DMS153 treated with DMSO at 0.1 percent for 48 hours (cell line): ENCODE measurements at regions not wholly inside any gene's neighbourhood (a gene's known extent, or its start where the extent isn't known, plus 50 kb on each side); places are given as distances from the start of the nearest gene placed in this dataset.

Experiments used
- DNase-seq: peaks from one replicate; lab custom pipeline; 2025; ENCODE audit not compliant: unreplicated experiment; lab: John Stamatoyannopoulos, UW

- no peak for DNase-seq
Measured at GRCh38 chr1:4351453-4351852, 303.0 kb upstream of the AJAP1 start.

- no peak for DNase-seq
Measured at GRCh38 chr1:4353090-4353856, 301.1 kb upstream of the AJAP1 start.

GRCh38 chr1:4355839-4356238 lies 298.6 kb upstream of the AJAP1 start:
- DNase-seq, result no peak

GRCh38 chr1:4362314-4363044 lies 291.9 kb upstream of the AJAP1 start:
- no peak for DNase-seq

GRCh38 chr1:4366091-4366490 lies 288.3 kb upstream of the AJAP1 start:
- DNase-seq, result no peak

- no peak for DNase-seq
Measured at GRCh38 chr1:4367230-4367777, 287.1 kb upstream of the AJAP1 start.

- no peak for DNase-seq
Measured at GRCh38 chr1:4369335-4369734, 285.1 kb upstream of the AJAP1 start.

GRCh38 chr1:4371849-4372248 lies 282.6 kb upstream of the AJAP1 start:
- DNase-seq, result no peak

GRCh38 chr1:4375812-4376211 lies 278.6 kb upstream of the AJAP1 start:
- DNase-seq, result no peak

GRCh38 chr1:4379451-4380175 lies 274.8 kb upstream of the AJAP1 start:
- no peak for DNase-seq

- DNase-seq, result no peak
Measured at GRCh38 chr1:4380564-4381168, 273.7 kb upstream of the AJAP1 start.

- no peak for DNase-seq
Measured at GRCh38 chr1:4393191-4393590, 261.2 kb upstream of the AJAP1 start.

- no peak for DNase-seq
Measured at GRCh38 chr1:4394366-4394765, 260.0 kb upstream of the AJAP1 start.

- no peak for DNase-seq
Measured at GRCh38 chr1:4395158-4395557, 259.3 kb upstream of the AJAP1 start.

GRCh38 chr1:4395676-4396075 lies 258.7 kb upstream of the AJAP1 start:
- peak; percentile 23 for DNase-seq

GRCh38 chr1:4396551-4396950 lies 257.9 kb upstream of the AJAP1 start:
- DNase-seq, result no peak

GRCh38 chr1:4397196-4397595 lies 257.2 kb upstream of the AJAP1 start:
- peak; percentile 63 for DNase-seq

GRCh38 chr1:4402032-4402431 lies 252.4 kb upstream of the AJAP1 start:
- no peak for DNase-seq

GRCh38 chr1:4404854-4405590 lies 249.4 kb upstream of the AJAP1 start:
- no peak for DNase-seq

GRCh38 chr1:4407851-4408250 lies 246.6 kb upstream of the AJAP1 start:
- no peak for DNase-seq

GRCh38 chr1:4408380-4408779 lies 246.0 kb upstream of the AJAP1 start:
- DNase-seq, result no peak
